ENCODE measurements at regions not wholly inside any gene's neighbourhood (a gene's known extent, or its start where the extent isn't known, plus 50 kb on each side); places are given as distances from the start of the nearest gene placed in this dataset.

DNA sequence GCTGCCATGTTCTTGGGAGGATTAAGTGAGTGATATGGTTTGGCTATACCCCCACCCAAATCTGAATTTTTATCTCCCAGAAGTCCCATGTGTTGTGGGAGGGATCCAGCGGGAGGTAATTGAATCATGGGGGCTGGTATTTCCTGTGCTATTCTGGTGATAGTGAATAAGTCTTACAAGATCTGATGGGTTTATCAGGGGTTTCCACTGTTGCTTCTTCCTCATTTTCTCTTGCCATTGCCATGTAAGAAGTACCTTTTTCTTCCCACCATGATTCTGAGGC, 291.4 kb downstream of the KCNS3 start:
- TF ChIP-seq, protein P1, sequence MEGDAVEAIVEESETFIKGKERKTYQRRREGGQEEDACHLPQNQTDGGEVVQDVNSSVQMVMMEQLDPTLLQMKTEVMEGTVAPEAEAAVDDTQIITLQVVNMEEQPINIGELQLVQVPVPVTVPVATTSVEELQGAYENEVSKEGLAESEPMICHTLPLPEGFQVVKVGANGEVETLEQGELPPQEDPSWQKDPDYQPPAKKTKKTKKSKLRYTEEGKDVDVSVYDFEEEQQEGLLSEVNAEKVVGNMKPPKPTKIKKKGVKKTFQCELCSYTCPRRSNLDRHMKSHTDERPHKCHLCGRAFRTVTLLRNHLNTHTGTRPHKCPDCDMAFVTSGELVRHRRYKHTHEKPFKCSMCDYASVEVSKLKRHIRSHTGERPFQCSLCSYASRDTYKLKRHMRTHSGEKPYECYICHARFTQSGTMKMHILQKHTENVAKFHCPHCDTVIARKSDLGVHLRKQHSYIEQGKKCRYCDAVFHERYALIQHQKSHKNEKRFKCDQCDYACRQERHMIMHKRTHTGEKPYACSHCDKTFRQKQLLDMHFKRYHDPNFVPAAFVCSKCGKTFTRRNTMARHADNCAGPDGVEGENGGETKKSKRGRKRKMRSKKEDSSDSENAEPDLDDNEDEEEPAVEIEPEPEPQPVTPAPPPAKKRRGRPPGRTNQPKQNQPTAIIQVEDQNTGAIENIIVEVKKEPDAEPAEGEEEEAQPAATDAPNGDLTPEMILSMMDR (conservative IDR thresholded peaks at IDR 0.05 in 1 of 2, IDR thresholded peaks at IDR 0.05 in 1 of 2; ENCODE audit: low read depth in 1 of 2, low read length in 2 of 2), result no peak
- TF ChIP-seq EZH2 (IDR thresholded peaks at IDR 0.05; ENCODE audit: low read length, missing control alignments), result no peak

Data from fibroblast of lung (primary cell).